HG03439 (cell line): ENCODE measurements at regions not wholly inside any gene's neighbourhood (a gene's known extent, or its start where the extent isn't known, plus 50 kb on each side); places are given as distances from the start of the nearest gene placed in this dataset.

Experiments
- ATAC-seq: cut with Tn5 transposase; IDR thresholded peaks from one replicate; pipeline ENCODE4 v1.9.1; 2021; ENCODE audit warnings: mild to moderate bottlenecking, moderate library complexity; ENCODE audit not compliant: unreplicated experiment

DNA sequence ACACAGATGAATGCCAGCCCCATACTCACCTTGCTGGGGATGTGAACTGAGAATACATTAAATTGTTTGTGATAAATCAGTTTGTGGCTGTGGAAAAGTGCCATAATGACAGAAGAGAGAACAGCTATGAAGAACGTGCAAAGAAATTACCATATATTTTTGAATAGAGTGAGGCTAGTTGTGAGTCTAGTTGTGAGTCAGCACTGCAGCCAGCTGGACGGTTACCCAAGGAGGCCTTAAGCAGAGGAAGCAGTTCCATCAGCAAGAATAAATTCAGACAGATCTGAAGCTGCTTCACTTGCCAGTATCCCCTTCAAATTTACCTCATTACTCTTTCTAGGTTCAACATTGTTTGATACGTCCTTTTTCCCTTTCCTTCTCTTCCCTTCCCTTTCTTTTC is 446.0 kb downstream of the MTRR start:
- ATAC-seq: no peak

DNA sequence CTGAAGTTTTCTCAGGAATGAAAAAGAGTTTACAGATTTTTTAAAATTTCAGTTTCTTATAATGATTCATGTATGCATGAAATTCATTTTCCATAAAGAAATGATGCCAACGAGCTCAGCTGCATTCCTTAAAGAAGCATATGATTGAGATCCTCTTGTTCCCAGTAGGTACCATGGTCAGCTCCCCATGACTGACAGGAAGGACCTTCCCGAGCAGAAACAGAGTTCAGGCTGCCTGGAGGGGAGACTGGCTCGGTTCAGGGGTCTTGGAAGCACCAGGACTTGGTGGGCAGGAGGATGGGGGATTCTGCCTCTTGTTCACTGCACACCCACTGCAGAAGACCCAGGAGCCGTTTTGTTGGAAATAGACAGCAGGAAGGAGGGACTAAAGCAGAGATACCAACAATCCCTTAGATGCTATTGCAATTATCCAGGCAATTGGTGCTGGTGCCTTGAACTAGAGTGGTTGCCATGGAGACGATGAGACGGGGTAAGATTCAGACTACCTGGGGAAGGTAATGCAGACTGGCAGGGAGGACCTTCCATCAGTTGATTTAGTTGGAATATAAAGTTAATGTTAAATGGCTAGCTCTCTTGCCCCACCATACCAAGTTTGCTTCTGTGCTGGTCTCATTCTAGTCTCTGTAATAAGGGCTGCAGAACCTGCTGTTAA is 447.8 kb downstream of the MTRR start:
- no peak for ATAC-seq

GRCh38 chr5:8317335-8317734 is 448.4 kb downstream of the MTRR start:
- ATAC-seq: no peak

DNA sequence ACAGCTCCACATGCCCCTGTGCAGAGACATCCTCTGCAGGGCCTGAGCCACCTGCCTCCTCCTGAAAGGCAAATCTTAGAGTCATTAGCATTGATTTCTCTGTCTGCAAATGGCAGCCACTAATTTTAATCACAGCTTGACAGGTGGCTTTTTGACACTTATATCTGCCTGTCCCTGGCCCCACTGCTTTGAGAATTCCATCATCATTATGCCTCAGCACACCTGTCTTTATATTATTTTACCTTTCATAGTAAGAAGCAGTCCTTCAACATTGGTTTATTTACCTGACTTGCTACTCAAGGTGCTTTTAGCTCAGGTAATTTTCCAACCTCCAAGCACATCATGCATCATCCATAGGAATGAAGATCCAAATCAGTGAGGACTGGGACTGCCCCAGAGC is 451.3 kb downstream of the MTRR start:
- no peak for ATAC-seq

- ATAC-seq: no peak
Observed at GRCh38 chr5:8321272-8321671, 452.3 kb downstream of the MTRR start.

DNA sequence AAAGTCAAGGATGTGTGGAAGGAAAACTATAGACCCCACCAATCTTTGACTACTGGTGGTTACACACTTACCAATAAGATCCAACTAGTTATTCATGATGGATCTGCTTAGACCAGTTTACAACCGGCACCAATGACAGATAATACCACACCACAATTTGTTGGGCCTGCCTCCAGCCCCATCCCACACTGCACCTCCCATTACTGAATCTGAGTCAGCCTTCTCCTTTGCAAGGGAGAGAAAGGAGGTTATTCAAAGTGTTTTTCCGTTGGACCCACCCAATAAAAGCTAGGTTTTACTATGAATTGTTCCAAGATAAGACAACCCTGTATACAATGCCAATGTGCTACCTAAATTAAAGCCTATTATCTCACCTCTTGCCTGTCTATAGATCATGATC is 453.5 kb downstream of the MTRR start:
- ATAC-seq: no peak

DNA sequence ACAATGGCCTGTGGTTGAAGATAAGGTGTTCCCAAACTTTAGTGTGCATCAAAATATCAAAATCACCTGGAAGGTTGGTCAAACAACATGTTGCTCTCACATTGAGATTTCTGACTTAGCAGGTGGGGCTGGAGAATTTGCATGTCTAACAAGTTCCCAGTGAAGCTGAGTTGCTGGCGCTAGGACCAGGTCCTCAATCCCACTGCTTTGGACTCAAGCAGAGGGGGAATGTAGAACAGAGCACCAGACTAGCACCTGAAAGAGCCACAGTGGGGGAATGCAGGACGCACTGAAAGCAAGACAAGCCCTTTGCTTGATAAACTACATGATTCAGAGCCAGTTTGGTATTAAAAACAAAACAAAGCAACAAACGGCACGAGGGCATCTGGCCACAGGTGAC is 458.1 kb downstream of the MTRR start:
- no peak for ATAC-seq

GRCh38 chr5:8329773-8330172 is 460.8 kb downstream of the MTRR start:
- no peak for ATAC-seq

- ATAC-seq: no peak
Observed at GRCh38 chr5:8332666-8333445, 463.9 kb downstream of the MTRR start.

GRCh38 chr5:8333485-8333884 is 464.5 kb downstream of the MTRR start:
- ATAC-seq: no peak

GRCh38 chr5:8333977-8334376 is 465.0 kb downstream of the MTRR start:
- no peak for ATAC-seq

DNA sequence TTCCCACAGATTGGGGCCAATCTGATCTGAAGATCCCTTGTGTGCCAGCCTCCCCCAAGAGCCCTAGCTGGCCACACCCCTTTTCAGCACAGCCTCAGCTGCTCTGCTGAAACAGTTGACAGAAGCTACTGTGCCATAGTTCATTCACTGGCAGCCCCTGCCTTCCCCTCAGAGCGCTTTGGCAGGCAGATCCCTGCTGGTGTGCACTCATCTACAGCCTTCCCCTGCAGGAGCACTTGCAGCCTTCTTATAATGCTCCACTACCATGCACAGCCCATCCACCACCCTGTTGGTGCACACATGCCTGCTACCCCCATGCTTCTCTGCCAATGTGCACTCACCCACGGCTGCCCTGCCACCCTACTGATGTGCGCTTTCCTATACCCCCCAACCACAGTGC is 471.3 kb downstream of the MTRR start:
- ATAC-seq: no peak

DNA sequence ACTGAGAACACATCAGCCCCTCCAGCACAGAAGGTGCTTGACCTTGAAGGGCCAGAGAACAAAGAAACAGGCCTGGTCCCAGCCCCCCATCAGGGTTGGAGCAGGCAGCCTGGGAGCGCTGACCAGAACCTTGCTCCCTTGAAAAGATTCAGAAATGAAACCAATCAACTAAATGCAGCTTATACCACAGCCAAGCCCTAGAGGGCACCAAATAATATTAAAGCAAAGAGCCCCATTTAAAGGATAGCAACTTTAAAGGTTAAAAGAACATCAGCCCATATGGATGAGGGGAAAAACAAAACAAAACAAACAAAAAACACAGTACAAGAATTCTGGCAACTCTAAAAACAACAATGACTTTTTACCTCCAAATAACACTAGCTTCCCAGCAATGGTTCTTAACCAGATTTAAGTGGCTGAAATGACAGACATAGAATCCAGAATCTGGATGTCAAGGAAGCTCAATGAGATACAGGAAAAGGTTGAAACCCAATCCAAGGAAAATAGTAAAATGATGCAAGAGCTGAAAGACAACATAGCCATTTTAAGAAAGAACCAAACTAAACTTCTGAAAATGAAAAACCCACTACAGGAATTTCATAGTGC is 471.9 kb downstream of the MTRR start:
- peak; percentile 53 for ATAC-seq

GRCh38 chr5:8341406-8341805 is 472.5 kb downstream of the MTRR start:
- ATAC-seq: no peak

DNA sequence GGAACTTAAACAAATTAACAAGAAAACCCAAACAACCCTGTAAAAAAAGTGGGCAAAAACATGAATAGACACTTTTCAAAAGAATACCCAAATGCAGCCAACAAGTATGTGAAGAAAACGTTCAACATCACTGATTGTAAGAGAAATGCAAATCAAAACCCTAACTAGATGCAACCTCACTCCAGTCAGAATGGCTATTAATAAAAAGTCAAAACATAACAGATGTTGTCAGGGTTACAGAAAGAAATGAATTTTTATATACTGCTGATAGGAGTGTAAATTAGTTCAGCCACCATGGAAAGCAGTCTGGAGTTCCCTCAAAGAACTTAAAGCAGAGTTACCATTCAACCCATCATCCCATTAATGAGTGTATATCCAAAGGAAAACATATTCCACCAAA is 479.0 kb downstream of the MTRR start:
- ATAC-seq: no peak

- peak; percentile 64 for ATAC-seq
Observed at GRCh38 chr5:8349855-8350254, 480.9 kb downstream of the MTRR start.

GRCh38 chr5:8350644-8351339 is 481.8 kb downstream of the MTRR start:
- no peak for ATAC-seq

DNA sequence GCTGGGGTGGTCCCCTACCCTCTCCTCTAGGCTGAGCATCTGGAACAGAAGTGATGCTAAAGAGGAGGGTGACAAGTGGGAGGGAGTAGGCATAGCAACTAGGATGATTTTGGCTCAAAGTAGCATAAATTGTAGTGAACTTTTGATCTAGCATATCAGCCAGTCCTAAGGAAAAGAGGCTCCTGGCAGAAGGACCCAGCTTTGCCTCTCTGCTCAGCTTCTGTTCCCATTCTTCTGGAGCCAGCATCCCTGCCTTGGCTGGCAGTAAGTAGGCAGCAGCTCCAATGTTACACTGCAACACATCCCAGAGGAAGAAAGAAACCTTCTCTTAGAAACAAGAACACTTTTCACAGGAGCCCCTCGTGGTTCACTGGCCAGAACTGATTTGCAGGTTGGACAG is 487.0 kb downstream of the MTRR start:
- no peak for ATAC-seq

GRCh38 chr5:8360012-8360411 is 491.1 kb downstream of the MTRR start:
- ATAC-seq: no peak

DNA sequence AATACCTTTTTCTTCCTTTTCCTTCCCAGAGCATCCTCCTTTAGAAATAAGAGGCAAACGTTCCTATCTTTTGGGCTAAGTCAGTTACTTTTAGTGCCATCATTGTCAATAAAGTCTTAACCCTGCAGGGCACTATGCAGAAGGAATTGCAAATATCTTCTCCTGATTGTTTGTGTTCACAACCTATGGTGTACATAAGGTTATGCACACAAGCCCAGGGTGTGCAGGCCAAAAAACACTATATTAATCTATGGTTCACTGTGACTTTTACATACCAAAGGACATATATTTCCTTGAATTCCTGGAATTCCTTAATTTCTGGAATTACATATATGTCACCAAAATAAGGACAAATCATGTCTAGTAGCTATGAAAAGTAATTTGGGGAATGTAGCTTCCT is 493.5 kb downstream of the MTRR start:
- no peak for ATAC-seq

DNA sequence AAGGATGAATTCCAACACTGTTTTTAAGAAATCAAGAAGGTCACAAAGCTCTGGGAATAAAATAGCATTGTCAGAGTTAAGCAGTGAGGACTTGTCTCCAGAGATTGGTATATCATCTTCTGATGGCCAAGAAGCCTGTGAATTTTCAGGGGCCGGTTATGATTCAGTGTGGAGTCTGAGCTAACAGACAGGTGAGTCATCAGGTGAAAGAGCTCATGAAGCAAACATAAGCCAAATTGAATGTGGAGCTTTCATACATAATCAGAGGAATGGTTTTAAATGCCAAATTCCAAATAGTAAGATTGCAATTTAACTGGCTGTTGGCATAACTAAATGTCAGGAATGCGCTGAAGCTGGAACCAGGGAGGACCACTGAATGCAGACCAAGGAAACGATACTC is 494.2 kb downstream of the MTRR start:
- no peak for ATAC-seq

GRCh38 chr5:8366266-8366665 is 497.3 kb downstream of the MTRR start:
- ATAC-seq: no peak
